ENCODE measurements at regions not wholly inside any gene's neighbourhood (a gene's known extent, or its start where the extent isn't known, plus 50 kb on each side); places are given as distances from the start of the nearest gene placed in this dataset.
"Not testable (repeated sequence)": the region's sequence is repeated elsewhere in the genome, so short reads cannot be mapped to it uniquely, and the experiment has no call there.

- TF ChIP-seq CTCF (IDR thresholded peaks at IDR 0.05 in 4 of 5, conservative IDR thresholded peaks at IDR 0.05 in 1 of 5); POLR2A (IDR thresholded peaks at IDR 0.05): not testable (repeated sequence)
These were observed 158.4 kb upstream of the ZNF469 start for GRCh38 chr16:88224131-88224898.

Measured in gastrocnemius medialis (tissue), 4 donors.